ENCODE measurements at regions not wholly inside any gene's neighbourhood (a gene's known extent, or its start where the extent isn't known, plus 50 kb on each side); places are given as distances from the start of the nearest gene placed in this dataset.
"Not testable (repeated sequence)": the region's sequence is repeated elsewhere in the genome, so short reads cannot be mapped to it uniquely, and the experiment has no call there.

GRCh38 chr15:81811736-81812135 lies 234.1 kb downstream of the MEX3B start:
- no peak for FAIRE-seq
- no peak for DNase-seq (ENCODE audit: insufficient read length, low spot score)
- no peak for TF ChIP-seq CTCF (IDR thresholded peaks at IDR 0.05; ENCODE audit: insufficient read depth, missing control alignments)

- TF ChIP-seq CTCF (IDR thresholded peaks at IDR 0.05; ENCODE audit: insufficient read depth, missing control alignments): peak; percentile 62
- DNase-seq (ENCODE audit: insufficient read length, low spot score) (no peak), FAIRE-seq (no peak)
Observed at GRCh38 chr15:81809543-81809942, 236.3 kb downstream of the MEX3B start.

GRCh38 chr15:81807806-81808205 lies 238.0 kb downstream of the MEX3B start:
- no peak for TF ChIP-seq CTCF (IDR thresholded peaks at IDR 0.05; ENCODE audit: insufficient read depth, missing control alignments)
- DNase-seq (ENCODE audit: insufficient read length, low spot score): no peak
- FAIRE-seq: no peak

- DNase-seq (ENCODE audit: insufficient read length, low spot score) (no peak), FAIRE-seq (no peak)
- TF ChIP-seq CTCF (IDR thresholded peaks at IDR 0.05; ENCODE audit: insufficient read depth, missing control alignments): no peak
Observed at GRCh38 chr15:81807186-81807585, 238.6 kb downstream of the MEX3B start.

GRCh38 chr15:81795899-81796298 lies 249.9 kb downstream of the MEX3B start:
- FAIRE-seq (no peak), DNase-seq (ENCODE audit: insufficient read length, low spot score) (no peak)
- no peak for TF ChIP-seq CTCF (IDR thresholded peaks at IDR 0.05; ENCODE audit: insufficient read depth, missing control alignments)

GRCh38 chr15:81792646-81793045 lies 253.2 kb downstream of the MEX3B start:
- no peak for DNase-seq (ENCODE audit: insufficient read length, low spot score)
- TF ChIP-seq CTCF (IDR thresholded peaks at IDR 0.05; ENCODE audit: insufficient read depth, missing control alignments): no peak
- FAIRE-seq: no peak

GRCh38 chr15:81791322-81791721 lies 254.5 kb downstream of the MEX3B start:
- DNase-seq (ENCODE audit: insufficient read length, low spot score); FAIRE-seq: not testable (repeated sequence)

- no peak for DNase-seq (ENCODE audit: insufficient read length, low spot score)
- no peak for FAIRE-seq
- TF ChIP-seq CTCF (IDR thresholded peaks at IDR 0.05; ENCODE audit: insufficient read depth, missing control alignments): no peak
Observed at GRCh38 chr15:81789403-81789802, 256.4 kb downstream of the MEX3B start.

Data from D721Med (cell line).